Right renal pelvis (tissue), 4 donors: ENCODE measurements at regions not wholly inside any gene's neighbourhood (a gene's known extent, or its start where the extent isn't known, plus 50 kb on each side); places are given as distances from the start of the nearest gene placed in this dataset.

Experiments used
- DNase-seq, 4 donors: peaks; one replicate each; pipeline ENCODE4 v3.0.0-alpha.2; 2013; ENCODE audit warnings: low read depth in 4 of 4, low spot score in 3 of 4, missing footprints in 1 of 4

GRCh38 chr1:218804014-218804785 is 369.5 kb upstream of the LYPLAL1 start:
- DNase-seq: no peak

GRCh38 chr1:218809061-218809460 is 364.6 kb upstream of the LYPLAL1 start:
- DNase-seq: no peak

GRCh38 chr1:218809625-218810024 is 364.1 kb upstream of the LYPLAL1 start:
- no peak for DNase-seq

DNA sequence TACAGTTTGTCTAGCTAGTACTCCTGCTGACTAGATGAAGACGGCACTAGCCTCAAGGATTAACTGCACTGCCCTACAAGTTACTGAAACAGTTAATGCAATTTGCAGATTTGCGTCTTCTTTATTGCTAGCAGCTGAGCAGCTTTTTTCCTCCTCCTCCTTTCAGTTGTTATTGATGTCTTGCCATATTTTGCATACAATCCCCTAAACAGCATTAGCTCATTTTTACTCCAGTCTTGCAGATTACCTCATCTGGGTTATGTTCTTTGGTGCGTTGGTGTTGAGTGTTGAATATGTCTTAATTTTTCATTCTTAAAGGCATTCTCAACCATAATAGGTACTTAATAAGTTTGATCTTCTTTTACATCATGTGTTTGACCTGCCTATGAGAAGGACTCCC is 363.4 kb upstream of the LYPLAL1 start:
- DNase-seq: no peak

DNA sequence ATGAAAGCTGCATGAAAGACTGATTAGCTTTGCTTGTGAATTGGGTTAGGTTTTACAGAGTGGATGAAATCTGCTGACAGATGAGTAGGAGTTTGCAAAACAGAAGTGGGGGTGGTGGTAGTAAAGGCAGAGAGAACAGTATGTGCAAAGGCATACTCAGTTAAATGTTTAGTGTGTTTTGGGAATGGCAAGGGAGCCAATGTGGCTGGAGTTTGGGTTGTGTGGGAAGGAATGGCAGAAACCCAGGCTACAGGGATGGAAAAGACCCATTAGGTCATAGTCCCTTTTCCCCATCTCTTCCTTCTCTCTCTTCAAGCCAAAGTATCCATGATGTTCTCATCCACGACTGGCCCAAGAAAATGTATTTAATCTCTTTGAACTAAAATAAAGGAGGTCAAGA is 362.2 kb upstream of the LYPLAL1 start:
- DNase-seq: no peak

- DNase-seq: no peak
These were observed 361.3 kb upstream of the LYPLAL1 start for GRCh38 chr1:218812360-218812759.

DNA sequence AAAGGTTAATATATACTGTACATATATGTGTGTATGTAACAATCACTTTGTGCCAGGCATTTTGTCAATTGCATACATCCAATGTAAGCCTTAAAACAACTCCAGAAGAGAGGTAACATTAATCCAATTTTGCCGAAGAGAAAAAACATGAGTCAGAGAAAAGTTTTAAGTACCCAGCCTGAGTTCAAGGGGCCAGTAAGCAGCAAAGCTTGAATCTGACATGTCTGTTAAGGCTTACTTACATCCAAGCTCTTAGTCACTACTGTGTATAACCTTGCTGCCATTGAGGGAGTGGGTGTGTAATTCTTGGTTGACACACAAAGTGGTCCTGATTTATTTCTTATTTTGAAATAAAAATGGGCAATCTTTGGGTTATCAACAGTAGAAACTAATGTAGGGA is 360.4 kb upstream of the LYPLAL1 start:
- DNase-seq: no peak

DNA sequence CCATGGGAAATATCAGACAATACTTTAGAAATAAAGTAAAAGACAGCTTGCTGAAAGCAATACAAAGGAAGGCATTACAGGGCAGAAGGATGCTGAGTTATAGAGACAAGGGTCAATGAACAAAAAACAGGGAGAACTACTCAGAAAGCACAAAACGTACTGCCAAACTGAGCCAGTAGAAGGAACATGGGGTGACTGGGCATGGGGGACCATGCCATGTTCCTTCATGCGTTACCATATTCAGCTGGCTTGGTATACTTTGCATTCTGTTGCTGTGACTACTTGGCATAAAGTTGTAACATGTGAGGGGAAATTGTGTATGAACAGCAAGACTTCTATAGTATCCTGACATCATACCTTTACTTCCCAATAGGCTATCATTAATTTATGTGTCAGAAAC is 358.6 kb upstream of the LYPLAL1 start:
- DNase-seq: no peak

DNA sequence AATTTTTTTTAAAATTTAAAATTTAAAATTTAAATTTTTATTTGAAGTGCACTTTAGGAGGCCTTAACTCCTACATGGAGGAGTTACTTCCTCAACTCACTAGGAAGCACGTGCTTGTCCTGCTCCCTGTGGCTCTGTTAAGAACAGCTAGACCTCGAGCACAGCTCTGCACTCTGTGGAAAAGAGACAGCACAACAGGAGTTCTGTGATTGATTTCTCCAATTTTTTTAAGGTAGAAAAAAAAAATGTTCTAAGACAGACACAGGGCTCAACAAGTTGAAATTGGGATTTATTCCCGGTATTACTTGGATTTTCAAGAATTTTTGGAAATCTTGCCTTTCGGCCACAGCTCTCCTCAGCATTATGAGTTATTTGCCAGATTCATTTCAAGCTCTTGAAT is 356.6 kb upstream of the LYPLAL1 start:
- DNase-seq: no peak

DNA sequence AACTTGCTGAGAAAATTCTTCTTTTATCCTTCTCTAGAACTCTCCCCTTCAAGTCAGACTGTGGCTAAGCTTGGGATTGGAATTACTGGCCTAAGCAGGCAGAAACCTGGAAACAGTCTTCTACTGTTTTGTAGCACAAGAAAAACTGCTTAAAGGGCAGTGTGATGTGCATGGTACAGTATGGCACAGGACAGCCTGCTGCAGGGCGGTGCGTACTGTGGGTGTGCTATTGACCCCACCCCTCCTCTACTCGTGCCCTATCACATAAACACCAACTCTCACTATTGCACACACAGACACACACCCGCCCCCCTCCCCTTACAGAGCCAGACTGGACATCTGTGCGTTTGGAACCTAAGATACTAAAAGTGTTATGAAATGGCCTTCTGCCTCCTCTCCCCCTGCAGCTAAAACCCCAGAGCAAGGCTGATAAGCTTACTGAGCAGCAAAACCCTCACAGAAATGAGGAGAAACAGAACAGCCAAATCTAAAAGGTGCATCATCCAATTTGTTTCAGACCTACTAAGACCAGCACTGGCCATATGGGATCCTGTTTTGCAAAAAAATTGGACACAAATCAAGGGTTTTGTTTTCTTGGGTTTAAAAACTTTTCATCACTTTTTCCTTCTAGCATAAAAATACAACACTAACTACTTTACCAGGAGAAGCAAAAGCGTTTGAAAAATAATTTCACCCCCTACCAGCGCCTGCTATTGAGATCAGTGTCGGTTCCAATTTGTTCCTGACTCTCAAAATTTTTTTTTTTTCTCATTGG is 355.8 kb upstream of the LYPLAL1 start:
- DNase-seq: no peak

DNA sequence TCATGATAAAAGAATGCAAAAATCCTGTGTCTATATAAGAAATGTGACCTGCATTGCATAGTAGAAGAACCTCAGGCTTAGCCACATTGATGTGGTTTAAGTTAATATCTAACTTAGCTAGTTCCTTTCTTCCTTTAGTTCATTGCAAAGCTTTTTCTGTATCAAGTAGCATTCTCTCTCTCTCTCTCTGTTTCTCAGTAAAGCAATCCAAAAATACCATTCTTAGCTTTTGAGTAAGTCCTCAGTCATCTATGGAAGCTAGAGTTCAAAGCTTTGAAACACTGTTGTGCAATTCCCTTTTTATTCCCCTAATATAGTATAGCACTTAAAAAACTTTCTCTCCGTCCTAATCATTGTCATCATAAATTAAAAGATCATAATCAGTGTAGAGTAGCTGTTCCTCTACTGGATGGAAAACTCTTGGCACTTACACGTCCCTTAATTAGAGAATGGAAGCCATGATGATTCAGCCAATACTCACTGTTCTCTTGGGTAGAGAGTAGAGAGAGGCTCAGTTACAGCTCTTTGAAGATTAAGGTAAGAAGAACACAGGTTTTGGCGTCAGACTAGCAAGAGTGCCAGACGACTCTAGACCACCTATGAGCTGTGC is 350.3 kb upstream of the LYPLAL1 start:
- DNase-seq: no peak

DNA sequence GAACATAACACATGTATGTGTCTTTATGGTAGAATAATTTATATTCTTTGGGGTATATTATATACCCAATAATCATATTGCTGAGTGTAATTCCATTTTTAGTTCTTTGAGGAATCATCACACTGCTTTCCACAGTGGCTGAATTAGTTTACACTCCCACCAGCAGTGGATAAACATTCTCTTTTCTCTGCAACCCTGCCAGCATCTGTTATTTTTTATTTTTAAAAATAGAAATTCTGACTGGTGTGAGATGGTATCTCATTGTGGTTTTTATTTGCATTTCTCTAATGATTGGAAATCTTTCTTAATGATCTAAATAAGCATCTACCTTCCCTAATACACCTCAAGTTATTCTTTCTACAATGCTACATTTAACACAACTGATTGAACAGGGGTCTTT is 346.2 kb upstream of the LYPLAL1 start:
- DNase-seq: no peak

GRCh38 chr1:218828125-218828650 is 345.5 kb upstream of the LYPLAL1 start:
- DNase-seq: no peak

DNA sequence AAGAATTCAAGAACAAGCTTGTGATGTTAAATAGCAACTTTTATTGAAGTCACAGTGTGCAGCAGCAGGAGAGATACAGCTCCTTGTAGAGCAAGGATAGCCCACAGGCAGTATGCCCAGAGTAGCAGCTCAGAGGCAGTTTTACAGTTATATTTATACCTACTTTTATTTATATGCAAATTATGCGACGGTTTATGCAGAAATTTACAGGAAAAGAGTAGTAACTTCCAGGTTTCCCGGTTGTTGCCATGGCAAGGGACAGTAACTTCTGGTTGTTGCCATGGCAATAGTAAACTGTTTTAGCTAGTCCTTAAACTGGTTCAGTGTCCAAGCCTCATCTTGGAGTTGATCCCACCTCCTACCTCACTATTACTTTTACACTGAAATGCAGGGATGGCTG is 344.6 kb upstream of the LYPLAL1 start:
- no peak for DNase-seq

- no peak for DNase-seq
These were observed 338.1 kb upstream of the LYPLAL1 start for GRCh38 chr1:218835609-218836008.

GRCh38 chr1:218836264-218836663 is 337.4 kb upstream of the LYPLAL1 start:
- no peak for DNase-seq

GRCh38 chr1:218837051-218837450 is 336.6 kb upstream of the LYPLAL1 start:
- no peak for DNase-seq

- DNase-seq: no peak
These were observed 328.1 kb upstream of the LYPLAL1 start for GRCh38 chr1:218845589-218845988.

DNA sequence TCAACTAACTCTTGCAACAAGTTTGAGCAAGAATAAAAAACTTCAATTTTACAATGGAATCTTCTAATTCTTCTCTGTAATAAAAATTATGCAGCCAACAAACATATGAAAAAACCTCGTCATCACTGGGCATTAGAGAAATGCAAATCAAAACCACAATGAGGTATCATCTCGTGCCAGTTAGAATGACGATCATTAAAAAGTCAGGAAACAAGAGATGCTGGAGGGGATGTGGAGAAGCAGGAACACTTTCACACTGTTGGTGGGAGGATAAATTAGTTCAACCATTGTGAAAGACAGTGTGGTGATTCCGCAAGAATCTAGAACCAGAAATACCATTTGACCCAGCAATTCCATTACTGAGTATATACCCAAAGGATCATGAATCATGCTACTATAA is 327.5 kb upstream of the LYPLAL1 start:
- no peak for DNase-seq

DNA sequence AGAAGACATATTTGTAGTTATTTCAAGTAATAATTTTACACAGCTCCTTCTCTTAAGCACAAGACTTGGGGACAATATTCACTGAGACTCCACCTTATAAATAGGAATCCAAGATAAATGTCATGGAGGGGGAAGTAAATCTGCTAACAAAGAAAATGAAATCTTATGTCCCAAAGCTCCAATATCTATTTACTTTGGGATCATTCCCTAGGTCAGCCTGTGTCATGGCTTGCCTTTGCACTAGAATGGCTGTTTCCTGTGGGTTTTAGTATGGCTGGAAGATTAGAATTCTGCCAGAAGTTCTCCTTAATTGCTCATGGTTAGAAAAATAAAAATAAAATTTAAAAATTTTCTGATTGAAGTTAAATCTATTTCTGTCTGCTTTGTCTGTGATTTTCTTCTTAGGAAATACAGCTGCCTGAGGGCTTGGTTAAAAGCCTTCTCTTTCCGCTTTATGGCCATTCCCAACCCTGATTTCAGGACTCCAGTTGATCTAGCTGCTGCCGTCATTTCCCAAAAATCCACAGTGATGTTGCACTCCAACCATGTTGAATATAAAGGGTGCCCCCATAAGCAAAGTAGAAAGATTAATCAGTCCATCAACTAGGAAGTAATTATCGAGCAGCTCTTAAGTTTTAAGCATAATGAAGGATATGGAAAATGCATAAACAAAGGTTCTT is 326.4 kb upstream of the LYPLAL1 start:
- no peak for DNase-seq

DNA sequence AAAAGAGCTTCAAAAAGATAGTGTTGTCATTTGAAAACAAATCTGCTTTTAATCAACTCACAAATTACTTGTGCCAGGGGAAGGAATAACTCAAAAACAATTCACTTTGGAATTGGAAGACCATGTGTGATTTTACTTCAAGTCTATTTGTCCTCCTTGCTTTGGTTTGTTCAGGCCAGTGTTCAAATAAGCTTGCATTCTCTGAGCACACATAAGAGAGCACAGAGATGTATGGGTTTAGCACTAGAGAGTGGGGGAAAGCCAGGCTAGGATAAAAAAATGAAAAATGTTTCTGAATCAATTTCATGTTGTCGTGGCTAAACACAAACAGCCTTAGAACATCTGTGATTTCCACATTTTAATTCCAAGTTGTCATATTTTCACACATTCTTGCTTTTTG is 325.7 kb upstream of the LYPLAL1 start:
- no peak for DNase-seq
